GM12878 (cell line): ENCODE measurements at regions not wholly inside any gene's neighbourhood (a gene's known extent, or its start where the extent isn't known, plus 50 kb on each side); places are given as distances from the start of the nearest gene placed in this dataset.

Source experiments
- ATAC-seq: fragments of 200-7000 bp; cut with Tn5 transposase; 3 replicates; pipeline ENCODE4 v1.9.1; 2020; ENCODE audit warnings: mild to moderate bottlenecking, moderate library complexity
- BruUV-seq: library from RNA; stranded (reverse); fragments of 400-500 nt; replicated peaks from 2 replicates; lab custom pipeline; 2021; lab: Mats Ljungman, UMichigan
- CTCF ChIA-PET: fragments of 300-600 bp; sonication (Branson Sonifier 250); formaldehyde crosslinking; extraction: SDS; loops from one replicate; lab custom pipeline; 2021; ENCODE audit warnings: inconsistent platforms; lab: Yijun Ruan, JAX
- POLR2A ChIA-PET: fragments of 350-600 bp; formaldehyde crosslinking; extraction: SDS; loops from one replicate; lab custom pipeline; 2021; ENCODE audit warnings: inconsistent platforms; lab: Charles Lee
- RAD21 ChIA-PET: fragments of 300-600 bp; sonication (Branson Sonifier 250); formaldehyde crosslinking; loops from one replicate; lab custom pipeline; 2023; ENCODE audit warnings: antibody characterized with exemption; ENCODE audit not compliant: unreplicated experiment; lab: Charles Lee
- SMC1A ChIA-PET: fragments of 300-600 bp; sonication (Branson Sonifier 250); formaldehyde crosslinking; loops from one replicate; lab custom pipeline; 2023; ENCODE audit not compliant: unreplicated experiment, uncharacterized antibody; lab: Charles Lee
- DNase-seq: peaks from one replicate; pipeline ENCODE4 v3.0.0-alpha.2; 2011; ENCODE audit warnings: low read depth, low spot score
- FAIRE-seq: peaks from 3 replicates; lab custom pipeline; 2011; peaks lifted over from hg19 to GRCh38; lab: Jason Lieb, UNC
- H2AFZ ChIP-seq: 2 replicates; pipeline ENCODE4 v1.6.0; 2011; ENCODE audit warnings: low read depth, low read length, control low read depth; ENCODE audit not compliant: control insufficient read depth
- H3K27ac ChIP-seq: 2 replicates; pipeline ENCODE4 v1.5.1; 2011; ENCODE audit warnings: control low read depth; ENCODE audit not compliant: control insufficient read depth, insufficient read depth
- H3K27me3 ChIP-seq, 2 experiments: replicated peaks in 1 of 2; 2 replicates each; pipeline versions ENCODE4 v1.6.0 to v1.6.1; 2011; ENCODE audit warnings: low read length in 1 of 2; ENCODE audit not compliant: control insufficient read depth in 2 of 2, insufficient read depth in 2 of 2
- H3K36me3 ChIP-seq, 2 experiments: 2 replicates each; pipeline ENCODE4 v1.5.1; 2011; ENCODE audit warnings: low read length in 1 of 2; ENCODE audit not compliant: control insufficient read depth in 2 of 2, insufficient read depth in 2 of 2
- H3K4me1 ChIP-seq: 2 replicates; pipeline ENCODE4 v1.6.1; 2011; ENCODE audit warnings: mild to moderate bottlenecking, low read length, moderate library complexity, mixed read lengths; ENCODE audit not compliant: control insufficient read depth, insufficient read depth
- H3K4me2 ChIP-seq: 2 replicates; pipeline ENCODE4 v1.6.0; 2011; ENCODE audit warnings: control low read depth; ENCODE audit not compliant: control insufficient read depth, insufficient read depth
- H3K4me3 ChIP-seq: fragments of 200-600 bp; sonication (generic); 2 replicates; pipeline ENCODE4 v1.5.1; 2016
- H3K79me2 ChIP-seq: 2 replicates; pipeline ENCODE4 v1.6.0; 2011; ENCODE audit warnings: low read length; ENCODE audit not compliant: control insufficient read depth, insufficient read depth
- H3K9ac ChIP-seq: 2 replicates; pipeline ENCODE4 v1.8.0; 2011; ENCODE audit warnings: low read length, control low read depth, mixed read lengths; ENCODE audit not compliant: control insufficient read depth, insufficient read depth
- H3K9me3 ChIP-seq: replicated peaks from 3 replicates; pipeline ENCODE4 v1.5.1; 2011; ENCODE audit warnings: mild to moderate bottlenecking, low read length; ENCODE audit not compliant: control insufficient read depth, insufficient read depth
- H4K20me1 ChIP-seq: 2 replicates; pipeline ENCODE4 v1.6.0; 2011; ENCODE audit not compliant: control insufficient read depth, insufficient read depth
- BCL3 ChIP-seq: IDR thresholded peaks from 2 replicates; pipeline ENCODE4 v1.6.1; 2011; ENCODE audit warnings: borderline replicate concordance, low read depth, mild to moderate bottlenecking, moderate library complexity, low read length; ENCODE audit not compliant: insufficient read depth, poor library complexity, severe bottlenecking
- CBX5 ChIP-seq: sonication (generic); IDR thresholded peaks from 2 replicates; pipeline ENCODE4 v1.6.1; 2016; ENCODE audit warnings: low read depth, moderate library complexity, mild to moderate bottlenecking, inconsistent platforms
- MTA2 ChIP-seq: fragments of 450-650 bp; IDR thresholded peaks from 2 replicates; pipeline ENCODE4 v1.6.1; 2016; ENCODE audit warnings: low read depth, mild to moderate bottlenecking, moderate library complexity
- POU2F2 ChIP-seq: IDR thresholded peaks from 3 replicates; pipeline ENCODE4 v1.6.1; 2011; ENCODE audit warnings: low read depth, mild to moderate bottlenecking, low read length, borderline replicate concordance
- SMARCA5 ChIP-seq: fragments of 450-650 bp; IDR thresholded peaks from 2 replicates; pipeline ENCODE4 v1.6.1; 2017; ENCODE audit warnings: mild to moderate bottlenecking
- STAT1 ChIP-seq: fragments of 450-650 bp; conservative IDR thresholded peaks from 2 replicates; pipeline ENCODE4 v1.6.1; 2014; ENCODE audit warnings: antibody characterized with exemption, mild to moderate bottlenecking
- WGBS: methylation state at CpG from one replicate; pipeline ENCODE4 v1.1.6; 2016; ENCODE audit warnings: low lambda C conversion rate; ENCODE audit not compliant: insufficient replicate concordance, insufficient coverage; ENCODE audit errors: missing lambda C conversion rate; 5-methylcytosine and 5-hydroxymethylcytosine counted together
- in situ Hi-C: fragments of 300-500 bp; cut with MboI; formaldehyde crosslinking; loops from 9 replicates; pipeline ENCODE4 v1.14.3; 2018; ENCODE audit warnings: mixed read lengths
- intact Hi-C: fragments of 100-400 bp; cut with micrococcal nuclease; formaldehyde crosslinking; loops from one replicate; pipeline ENCODE4 v1.14.2; 2022; ENCODE audit not compliant: unreplicated experiment

- intact Hi-C loops (no loop called here), in situ Hi-C loops (loop anchor here (25.0 kb wide), 1 partner anchor 1426 kb away; no protein-coding TSS in a partner anchor)
- Histone ChIP-seq H4K20me1 (no peaks in the 10 kb centered on the region), H3K4me1 (peaks cover 7% of the 10 kb centered on the region), H3K4me3 (no peak overlapping the region), H3K79me2 (no peaks in the 10 kb centered on the region), H3K9me3 (no peaks in the 10 kb centered on the region; the same call in 2 of the 3 replicates), H3K4me2 (no peak overlapping the region), H3K9ac (no peak overlapping the region), H3K27ac (no peak overlapping the region), H3K27me3 (no peaks in the 10 kb centered on the region), H2AFZ (no peak overlapping the region), H3K36me3 (no peaks in the 10 kb centered on the region)
- CTCF ChIA-PET: interaction anchor here (1.0 to 1.2 kb wide), 2 partner anchors 10 to 23 kb away, joined by 3 read pairs; no protein-coding TSS in a partner anchor
- SMC1A ChIA-PET: interaction anchor here (1.5 to 2.6 kb wide), 6 partner anchors 10 to 49 kb away, joined by 3 to 13 read pairs (median 4); no protein-coding TSS in a partner anchor
- WGBS: 78% methylated on average over 17 of the region's 17 CpGs
- POLR2A ChIA-PET: interaction anchor here (0.5 to 0.6 kb wide), 2 partner anchors 13 to 943 kb away, joined by 3 to 4 read pairs; no protein-coding TSS in a partner anchor
- no peak for TF ChIP-seq POU2F2
- TF ChIP-seq SMARCA5: no peak
- no peak for TF ChIP-seq MTA2
- no peak for TF ChIP-seq BCL3
- no peak for TF ChIP-seq STAT1
- no peak for TF ChIP-seq CBX5
- FAIRE-seq (no peak), DNase-seq (no peak), ATAC-seq (no peak)
- RAD21 ChIA-PET: interaction anchor here (1.1 kb wide), 1 partner anchor 9 kb away, joined by 3 read pairs; no protein-coding TSS in a partner anchor
- no TSS peak for BruUV-seq
These were observed 83.2 kb upstream of the RUNX3 start for GRCh38 chr1:25012966-25013962.
